ENCODE measurements at regions not wholly inside any gene's neighbourhood (a gene's known extent, or its start where the extent isn't known, plus 50 kb on each side); places are given as distances from the start of the nearest gene placed in this dataset.

- no peak overlapping the region for H3K9ac ChIP-seq (ENCODE audit: insufficient read length, low read depth)
- TF ChIP-seq ZNF274 (IDR thresholded peaks at IDR 0.05; ENCODE audit: low read depth, low read length) (no peak), YY1 (IDR thresholded peaks at IDR 0.05; ENCODE audit: insufficient read depth, insufficient read length) (no peak), SUZ12 (IDR thresholded peaks at IDR 0.05; ENCODE audit: extremely low read depth, insufficient read depth, insufficient read length) (no peak)
- peaks cover 7% of the 10 kb centered on the region for H3K4me1 ChIP-seq (ENCODE audit: insufficient read depth, insufficient read length)
- no peak overlapping the region for H3K4me3 ChIP-seq (ENCODE audit: insufficient read length, low read depth)
- no peaks in the 10 kb centered on the region for H3K36me3 ChIP-seq (ENCODE audit: insufficient read depth, insufficient read length, low read length)
- H3K27me3 ChIP-seq (ENCODE audit: insufficient read depth, insufficient read length), result no peaks in the 10 kb centered on the region
- H3K9me3 ChIP-seq (ENCODE audit: insufficient read depth, low read length), result no peaks in the 10 kb centered on the region
- DNase-seq (ENCODE audit: low read depth, low spot score), result no peak
Observed at GRCh38 chr1:30263888-30264671, 459.3 kb downstream of the MATN1 start.

DNA sequence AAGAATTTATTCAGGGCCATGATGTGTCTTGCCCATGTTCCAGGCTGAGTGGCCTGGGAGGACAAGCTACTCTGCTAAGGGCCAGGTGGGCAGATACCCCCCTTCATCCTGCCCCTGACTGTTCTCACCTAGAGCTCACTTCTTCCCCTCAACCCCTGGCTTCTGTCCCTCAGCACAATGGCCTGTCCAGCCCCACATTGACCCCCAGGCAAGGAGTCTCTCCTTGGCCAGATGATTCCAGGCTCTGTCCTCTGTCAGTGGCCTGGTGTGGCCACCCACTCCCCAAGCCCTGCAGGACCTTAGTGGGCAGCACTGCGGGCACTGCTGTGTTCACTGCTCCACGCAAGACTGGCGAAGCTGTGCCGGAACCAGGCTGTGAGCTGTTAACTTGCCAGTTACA lies 460.0 kb downstream of the MATN1 start:
- no peaks in the 10 kb centered on the region for H3K27me3 ChIP-seq (ENCODE audit: insufficient read depth, insufficient read length)
- H3K4me1 ChIP-seq (ENCODE audit: insufficient read depth, insufficient read length), result peaks cover 7% of the 10 kb centered on the region
- TF ChIP-seq ZNF274 (IDR thresholded peaks at IDR 0.05; ENCODE audit: low read depth, low read length) (no peak), SUZ12 (IDR thresholded peaks at IDR 0.05; ENCODE audit: extremely low read depth, insufficient read depth, insufficient read length) (no peak), YY1 (IDR thresholded peaks at IDR 0.05; ENCODE audit: insufficient read depth, insufficient read length) (no peak)
- H3K9me3 ChIP-seq (ENCODE audit: insufficient read depth, low read length), result no peaks in the 10 kb centered on the region
- no peak overlapping the region for H3K9ac ChIP-seq (ENCODE audit: insufficient read length, low read depth)
- H3K4me3 ChIP-seq (ENCODE audit: insufficient read length, low read depth), result no peak overlapping the region
- no peaks in the 10 kb centered on the region for H3K36me3 ChIP-seq (ENCODE audit: insufficient read depth, insufficient read length, low read length)
- no peak for DNase-seq (ENCODE audit: low read depth, low spot score)

DNA sequence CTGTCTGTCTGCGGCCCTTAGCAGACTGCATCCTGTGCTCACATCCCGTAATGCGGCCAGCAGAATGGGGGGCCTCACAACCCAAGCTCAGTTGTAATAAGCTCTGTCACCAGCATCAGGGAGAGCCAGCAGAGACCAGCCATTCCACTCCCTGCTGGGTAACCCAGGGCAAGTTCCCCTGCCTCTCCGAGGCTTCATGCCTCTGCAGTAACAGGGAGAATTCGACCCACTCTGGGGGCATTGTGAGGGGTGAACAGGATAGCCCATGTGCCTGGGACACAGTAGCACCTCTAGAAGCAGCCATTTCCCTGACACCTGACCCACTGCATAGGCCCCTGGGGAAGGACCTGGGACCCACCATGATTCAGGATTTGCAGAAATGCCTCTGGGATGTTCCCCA lies 461.2 kb downstream of the MATN1 start:
- Histone ChIP-seq H3K36me3 (ENCODE audit: insufficient read depth, insufficient read length, low read length) (no peaks in the 10 kb centered on the region), H3K9ac (ENCODE audit: insufficient read length, low read depth) (no peak overlapping the region), H3K9me3 (ENCODE audit: insufficient read depth, low read length) (no peaks in the 10 kb centered on the region), H3K4me3 (ENCODE audit: insufficient read length, low read depth) (no peak overlapping the region), H3K4me1 (ENCODE audit: insufficient read depth, insufficient read length) (peaks cover 7% of the 10 kb centered on the region), H3K27me3 (ENCODE audit: insufficient read depth, insufficient read length) (no peaks in the 10 kb centered on the region)
- no peak for DNase-seq (ENCODE audit: low read depth, low spot score)
- TF ChIP-seq YY1 (IDR thresholded peaks at IDR 0.05; ENCODE audit: insufficient read depth, insufficient read length), result no peak
- no peak for TF ChIP-seq SUZ12 (IDR thresholded peaks at IDR 0.05; ENCODE audit: extremely low read depth, insufficient read depth, insufficient read length)

GRCh38 chr1:30260318-30260717 lies 463.1 kb downstream of the MATN1 start:
- TF ChIP-seq YY1 (IDR thresholded peaks at IDR 0.05; ENCODE audit: insufficient read depth, insufficient read length) (no peak), ZNF274 (IDR thresholded peaks at IDR 0.05; ENCODE audit: low read depth, low read length) (no peak), SUZ12 (IDR thresholded peaks at IDR 0.05; ENCODE audit: extremely low read depth, insufficient read depth, insufficient read length) (no peak)
- Histone ChIP-seq H3K4me3 (ENCODE audit: insufficient read length, low read depth) (no peak overlapping the region), H3K36me3 (ENCODE audit: insufficient read depth, insufficient read length, low read length) (no peaks in the 10 kb centered on the region), H3K9ac (ENCODE audit: insufficient read length, low read depth) (no peak overlapping the region), H3K27me3 (ENCODE audit: insufficient read depth, insufficient read length) (no peaks in the 10 kb centered on the region), H3K4me1 (ENCODE audit: insufficient read depth, insufficient read length) (peaks cover 7% of the 10 kb centered on the region), H3K9me3 (ENCODE audit: insufficient read depth, low read length) (no peaks in the 10 kb centered on the region)
- DNase-seq (ENCODE audit: low read depth, low spot score), result no peak

- TF ChIP-seq YY1 (IDR thresholded peaks at IDR 0.05; ENCODE audit: insufficient read depth, insufficient read length) (no peak), SUZ12 (IDR thresholded peaks at IDR 0.05; ENCODE audit: extremely low read depth, insufficient read depth, insufficient read length) (no peak), ZNF274 (IDR thresholded peaks at IDR 0.05; ENCODE audit: low read depth, low read length) (no peak)
- peaks cover 7% of the 10 kb centered on the region for H3K4me1 ChIP-seq (ENCODE audit: insufficient read depth, insufficient read length)
- DNase-seq (ENCODE audit: low read depth, low spot score), result no peak
- H3K36me3 ChIP-seq (ENCODE audit: insufficient read depth, insufficient read length, low read length), result no peaks in the 10 kb centered on the region
- no peaks in the 10 kb centered on the region for H3K9me3 ChIP-seq (ENCODE audit: insufficient read depth, low read length)
- H3K4me3 ChIP-seq (ENCODE audit: insufficient read length, low read depth), result no peak overlapping the region
- H3K27me3 ChIP-seq (ENCODE audit: insufficient read depth, insufficient read length), result no peaks in the 10 kb centered on the region
- H3K9ac ChIP-seq (ENCODE audit: insufficient read length, low read depth), result no peak overlapping the region
Observed at GRCh38 chr1:30259631-30260030, 463.8 kb downstream of the MATN1 start.

GRCh38 chr1:30258876-30259275 lies 464.5 kb downstream of the MATN1 start:
- DNase-seq (ENCODE audit: low read depth, low spot score), result no peak
- no peaks in the 10 kb centered on the region for H3K27me3 ChIP-seq (ENCODE audit: insufficient read depth, insufficient read length)
- H3K4me3 ChIP-seq (ENCODE audit: insufficient read length, low read depth), result no peak overlapping the region
- peaks cover 14% of the 10 kb centered on the region for H3K4me1 ChIP-seq (ENCODE audit: insufficient read depth, insufficient read length)
- no peaks in the 10 kb centered on the region for H3K36me3 ChIP-seq (ENCODE audit: insufficient read depth, insufficient read length, low read length)
- no peak overlapping the region for H3K9ac ChIP-seq (ENCODE audit: insufficient read length, low read depth)
- H3K9me3 ChIP-seq (ENCODE audit: insufficient read depth, low read length), result no peaks in the 10 kb centered on the region
- TF ChIP-seq ZNF274 (IDR thresholded peaks at IDR 0.05; ENCODE audit: low read depth, low read length), result no peak
- TF ChIP-seq YY1 (IDR thresholded peaks at IDR 0.05; ENCODE audit: insufficient read depth, insufficient read length), result no peak
- TF ChIP-seq SUZ12 (IDR thresholded peaks at IDR 0.05; ENCODE audit: extremely low read depth, insufficient read depth, insufficient read length), result no peak

DNA sequence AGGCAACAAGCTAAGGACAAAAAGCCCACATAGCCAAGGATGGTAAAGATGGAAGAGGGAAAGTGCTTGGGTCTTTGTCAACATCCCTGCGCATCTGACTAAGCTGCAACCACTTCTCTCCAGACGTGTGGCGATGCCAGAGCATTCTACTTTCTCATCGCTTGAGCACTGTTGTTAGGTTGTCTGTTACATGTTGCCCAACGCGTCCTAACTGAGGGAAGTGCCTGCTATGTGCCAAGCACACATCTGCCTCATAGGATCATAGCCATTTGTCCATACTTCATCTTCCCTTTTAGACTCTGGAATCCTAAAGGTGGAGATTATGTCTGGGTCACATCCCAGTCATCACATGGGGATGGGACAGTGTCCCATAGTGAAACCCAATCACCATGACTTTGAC lies 464.9 kb downstream of the MATN1 start:
- no peak for TF ChIP-seq SUZ12 (IDR thresholded peaks at IDR 0.05; ENCODE audit: extremely low read depth, insufficient read depth, insufficient read length)
- TF ChIP-seq ZNF274 (IDR thresholded peaks at IDR 0.05; ENCODE audit: low read depth, low read length), result no peak
- TF ChIP-seq YY1 (IDR thresholded peaks at IDR 0.05; ENCODE audit: insufficient read depth, insufficient read length), result no peak
- Histone ChIP-seq H3K4me3 (ENCODE audit: insufficient read length, low read depth) (no peak overlapping the region), H3K27me3 (ENCODE audit: insufficient read depth, insufficient read length) (no peaks in the 10 kb centered on the region), H3K9me3 (ENCODE audit: insufficient read depth, low read length) (no peaks in the 10 kb centered on the region), H3K4me1 (ENCODE audit: insufficient read depth, insufficient read length) (peaks cover 16% of the 10 kb centered on the region), H3K36me3 (ENCODE audit: insufficient read depth, insufficient read length, low read length) (no peaks in the 10 kb centered on the region), H3K9ac (ENCODE audit: insufficient read length, low read depth) (no peak overlapping the region)
- no peak for DNase-seq (ENCODE audit: low read depth, low spot score)

All from NT2/D1 (cell line).